DND-41 (cell line): ENCODE measurements at regions not wholly inside any gene's neighbourhood (a gene's known extent, or its start where the extent isn't known, plus 50 kb on each side); places are given as distances from the start of the nearest gene placed in this dataset.
"Not testable (repeated sequence)": the region's sequence is repeated elsewhere in the genome, so short reads cannot be mapped to it uniquely, and the experiment has no call there.

Experiments used
- EZH2 ChIP-seq: IDR thresholded peaks from 3 replicates; pipeline ENCODE4 v1.6.1; 2012; ENCODE audit warnings: borderline replicate concordance, low read depth, mild to moderate bottlenecking, moderate library complexity, low read length, inconsistent platforms; ENCODE audit not compliant: severe bottlenecking
- TF ChIP-seq, protein P1 (sequence below): IDR thresholded peaks from 2 replicates; pipeline ENCODE4 v1.5.1; 2012; ENCODE audit warnings: borderline replicate concordance, low read length, moderate library complexity, mild to moderate bottlenecking; ENCODE audit not compliant: poor library complexity, severe bottlenecking; ENCODE audit errors: extremely low read depth

DNA sequence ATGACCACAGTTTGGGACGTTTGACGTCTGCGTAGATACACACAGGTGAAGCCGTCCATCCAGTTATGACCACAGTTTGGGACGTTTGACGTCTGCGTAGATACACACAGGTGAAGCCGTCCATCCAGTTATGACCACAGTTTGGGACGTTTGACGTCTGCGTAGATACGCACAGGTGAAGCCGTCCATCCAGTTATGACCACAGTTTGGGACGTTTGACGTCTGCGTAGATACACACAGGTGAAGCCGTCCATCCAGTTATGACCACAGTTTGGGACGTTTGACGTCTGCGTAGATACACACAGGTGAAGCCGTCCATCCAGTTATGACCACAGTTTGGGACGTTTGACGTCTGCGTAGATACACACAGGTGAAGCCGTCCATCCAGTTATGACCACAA lies 243.8 kb upstream of the HDAC4 start:
- TF ChIP-seq, protein P1, sequence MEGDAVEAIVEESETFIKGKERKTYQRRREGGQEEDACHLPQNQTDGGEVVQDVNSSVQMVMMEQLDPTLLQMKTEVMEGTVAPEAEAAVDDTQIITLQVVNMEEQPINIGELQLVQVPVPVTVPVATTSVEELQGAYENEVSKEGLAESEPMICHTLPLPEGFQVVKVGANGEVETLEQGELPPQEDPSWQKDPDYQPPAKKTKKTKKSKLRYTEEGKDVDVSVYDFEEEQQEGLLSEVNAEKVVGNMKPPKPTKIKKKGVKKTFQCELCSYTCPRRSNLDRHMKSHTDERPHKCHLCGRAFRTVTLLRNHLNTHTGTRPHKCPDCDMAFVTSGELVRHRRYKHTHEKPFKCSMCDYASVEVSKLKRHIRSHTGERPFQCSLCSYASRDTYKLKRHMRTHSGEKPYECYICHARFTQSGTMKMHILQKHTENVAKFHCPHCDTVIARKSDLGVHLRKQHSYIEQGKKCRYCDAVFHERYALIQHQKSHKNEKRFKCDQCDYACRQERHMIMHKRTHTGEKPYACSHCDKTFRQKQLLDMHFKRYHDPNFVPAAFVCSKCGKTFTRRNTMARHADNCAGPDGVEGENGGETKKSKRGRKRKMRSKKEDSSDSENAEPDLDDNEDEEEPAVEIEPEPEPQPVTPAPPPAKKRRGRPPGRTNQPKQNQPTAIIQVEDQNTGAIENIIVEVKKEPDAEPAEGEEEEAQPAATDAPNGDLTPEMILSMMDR, result not testable (repeated sequence)
- not testable (repeated sequence) for TF ChIP-seq EZH2
